A204.1 (cell line): ENCODE measurements at regions not wholly inside any gene's neighbourhood (a gene's known extent, or its start where the extent isn't known, plus 50 kb on each side); places are given as distances from the start of the nearest gene placed in this dataset.

ENCODE experiments used
- FAIRE-seq: peaks from 2 replicates; lab custom pipeline; 2012; peaks lifted over from hg19 to GRCh38; lab: Jason Lieb, UNC

DNA sequence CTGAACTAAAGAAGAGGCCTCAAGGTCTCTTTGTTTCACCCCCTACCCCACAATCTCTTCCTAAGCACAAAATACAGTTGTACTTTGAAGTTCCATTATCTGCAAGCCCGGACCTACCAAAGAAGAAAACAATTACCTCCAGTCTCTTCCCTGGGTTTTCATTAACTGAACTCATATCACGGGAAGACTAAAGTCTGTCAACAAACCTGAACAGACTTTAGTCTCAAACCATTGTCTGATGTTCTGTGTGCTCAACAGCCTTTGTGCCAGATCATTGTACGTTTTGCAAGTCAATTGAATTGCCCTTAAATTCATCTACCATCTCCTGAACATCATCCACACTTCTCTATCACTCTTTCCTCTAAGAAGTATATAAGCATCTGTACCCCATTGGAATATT is 1021.9 kb upstream of the CDH2 start:
- no peak for FAIRE-seq

DNA sequence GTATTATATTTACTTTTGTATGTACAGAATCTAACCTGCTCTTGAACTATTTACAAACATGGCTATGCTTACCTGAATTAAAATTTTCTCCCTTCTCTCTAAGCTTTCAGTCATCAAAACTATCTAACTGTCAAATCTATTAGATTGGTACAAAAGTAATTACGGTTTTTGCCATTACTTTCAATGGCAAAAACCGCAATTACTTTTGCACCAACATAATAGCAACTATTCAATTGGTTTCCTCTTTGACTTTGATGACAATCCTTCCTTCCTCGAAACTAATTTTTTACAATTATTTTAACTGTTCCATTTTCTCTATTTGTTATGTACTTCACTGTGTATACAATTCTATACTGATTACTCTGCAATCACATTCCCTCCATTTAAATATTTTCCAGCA is 1019.4 kb upstream of the CDH2 start:
- FAIRE-seq = no peak

DNA sequence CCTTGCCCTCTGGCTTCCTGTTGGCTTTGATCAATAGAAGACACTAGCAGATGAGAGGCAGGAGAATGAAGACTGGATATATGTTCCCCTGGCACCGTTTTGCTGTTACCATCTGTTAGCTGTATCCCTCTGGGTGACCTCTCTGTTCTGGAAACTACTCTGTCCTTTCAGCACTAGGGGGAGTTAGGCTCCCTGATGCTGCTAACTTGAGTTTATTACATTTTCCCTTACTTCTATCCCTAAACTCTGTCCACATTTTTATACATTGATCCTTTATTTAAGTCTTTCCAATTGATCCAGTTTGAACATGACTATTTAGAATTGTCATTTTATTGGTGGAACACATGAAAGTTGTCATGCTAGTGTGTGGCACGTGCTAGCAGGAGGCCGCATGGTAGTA is 1014.3 kb upstream of the CDH2 start:
- no peak for FAIRE-seq

DNA sequence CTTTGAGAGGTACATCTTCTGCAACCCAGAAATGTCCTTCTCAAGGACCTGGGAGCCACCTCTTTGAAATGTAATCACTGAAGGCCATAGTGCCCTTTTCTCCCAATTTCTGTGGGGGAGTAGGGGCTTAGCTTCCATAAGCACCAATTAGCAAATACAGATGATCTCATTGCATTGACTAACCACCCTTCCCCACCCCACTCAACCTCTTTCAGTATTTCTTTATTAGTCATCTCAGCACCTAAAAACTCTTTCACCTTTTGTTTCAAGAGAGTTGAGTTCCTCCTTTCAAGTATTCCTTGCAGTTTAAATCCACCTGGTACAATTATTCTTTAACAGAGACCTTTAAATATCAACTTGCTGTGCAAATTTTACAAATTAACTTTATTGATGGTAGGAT is 1011.8 kb upstream of the CDH2 start:
- no peak for FAIRE-seq

DNA sequence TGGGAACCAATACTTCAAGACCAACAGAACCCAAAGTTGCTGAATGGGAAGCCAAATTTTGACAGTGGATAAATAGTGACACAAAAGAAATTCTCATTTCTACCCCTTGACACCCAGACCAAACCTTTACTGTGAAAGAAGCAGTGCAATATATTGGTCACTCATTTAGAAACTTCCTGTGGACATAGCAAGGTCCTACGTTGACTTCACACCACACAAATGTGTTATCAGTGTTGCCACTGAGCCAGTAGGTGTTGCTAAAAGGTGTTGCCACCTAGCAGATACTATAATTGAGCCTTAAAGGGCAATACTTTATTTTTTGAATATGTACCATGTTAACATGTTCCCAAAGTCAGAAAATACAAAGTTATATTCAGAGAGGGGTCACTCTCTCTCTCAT is 1008.9 kb upstream of the CDH2 start:
- FAIRE-seq = no peak

DNA sequence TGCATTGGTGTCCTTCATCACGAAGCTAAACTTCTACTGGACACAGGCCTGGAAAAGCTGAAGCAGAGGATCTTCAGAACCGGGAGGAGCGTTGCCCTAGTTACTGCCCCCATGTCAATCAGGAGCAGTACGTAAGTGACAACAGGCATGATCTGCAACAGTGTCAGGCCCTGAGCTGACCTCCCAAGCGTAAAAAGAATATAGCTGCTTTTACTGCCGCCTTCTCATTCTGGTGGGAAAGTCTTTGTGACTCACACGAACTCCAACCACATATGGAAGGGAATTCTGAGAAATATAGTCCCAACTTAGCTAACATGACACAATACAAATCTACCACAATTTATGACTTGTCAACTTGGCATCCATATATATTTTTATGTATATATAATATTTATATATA is 1007.7 kb upstream of the CDH2 start:
- no peak for FAIRE-seq

DNA sequence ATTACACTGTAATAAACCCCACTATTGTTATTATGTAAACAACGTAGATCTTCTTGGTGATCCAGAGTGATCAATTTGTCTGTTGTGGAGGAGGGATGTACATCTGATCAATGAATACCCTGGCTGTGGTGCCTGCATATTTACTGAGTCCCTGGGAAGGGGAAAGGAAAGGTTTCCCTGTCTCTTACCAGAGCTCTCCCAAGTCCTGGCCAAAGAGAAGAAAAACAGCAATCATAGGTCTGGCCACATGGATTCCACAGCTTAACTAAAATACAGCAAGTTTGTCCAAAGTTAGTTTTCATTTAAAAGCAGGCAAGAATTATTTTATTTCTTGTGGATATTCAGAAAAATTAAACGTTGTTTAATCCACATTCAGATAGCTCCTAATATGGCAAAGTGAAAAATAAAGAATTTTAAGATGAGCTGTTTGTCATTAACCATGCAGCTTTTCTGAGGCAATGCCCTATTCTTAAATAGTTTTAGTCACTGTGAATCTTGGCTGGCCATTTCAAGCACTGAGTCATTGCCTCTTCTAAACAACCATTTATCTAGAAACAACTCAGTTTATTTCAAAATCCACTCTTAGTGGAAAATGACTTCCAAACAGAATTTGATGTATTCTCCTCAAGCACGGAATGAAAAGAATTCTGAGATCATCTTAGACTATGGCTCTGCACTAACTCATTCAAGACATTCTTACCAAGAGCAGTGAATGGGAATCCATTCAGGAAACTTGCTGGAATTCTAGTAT is 1004.4 kb upstream of the CDH2 start:
- FAIRE-seq = no peak

DNA sequence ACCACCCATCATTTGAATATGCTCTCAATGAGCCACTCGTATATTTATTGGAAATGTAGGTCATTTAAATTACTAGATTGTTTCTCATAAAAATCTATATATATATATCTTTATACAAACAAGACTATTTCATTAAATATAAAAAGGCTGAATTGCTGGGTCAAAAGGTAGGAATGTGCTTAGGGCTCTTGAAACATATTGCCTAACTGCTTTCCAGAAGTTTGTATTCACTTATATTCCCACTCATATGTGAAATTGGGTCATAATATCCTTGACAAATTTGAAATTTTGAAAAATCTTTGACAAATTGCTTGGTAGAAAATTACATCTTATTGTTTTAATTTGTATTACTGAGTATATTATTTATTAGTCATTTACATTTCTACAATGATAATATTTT is 999.8 kb upstream of the CDH2 start:
- FAIRE-seq = no peak

DNA sequence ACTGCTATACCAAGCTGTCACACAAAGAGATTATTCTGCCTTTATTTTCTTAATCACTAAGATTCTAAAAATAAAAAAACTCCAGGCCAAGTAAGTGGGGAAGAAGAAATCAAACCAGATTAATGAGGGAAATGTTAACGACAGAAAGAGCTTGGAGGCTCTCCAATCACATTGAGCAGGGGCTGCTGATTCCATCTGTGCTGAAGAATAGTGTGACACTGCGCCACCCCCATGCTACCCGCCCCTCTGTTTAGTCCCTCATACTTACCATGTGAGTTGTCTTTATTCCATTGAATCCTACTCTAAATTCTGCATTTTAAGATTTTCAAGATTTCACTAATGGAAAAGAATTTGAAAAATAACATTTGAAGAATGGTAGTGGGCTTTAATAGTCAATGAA is 998.0 kb upstream of the CDH2 start:
- FAIRE-seq = no peak

DNA sequence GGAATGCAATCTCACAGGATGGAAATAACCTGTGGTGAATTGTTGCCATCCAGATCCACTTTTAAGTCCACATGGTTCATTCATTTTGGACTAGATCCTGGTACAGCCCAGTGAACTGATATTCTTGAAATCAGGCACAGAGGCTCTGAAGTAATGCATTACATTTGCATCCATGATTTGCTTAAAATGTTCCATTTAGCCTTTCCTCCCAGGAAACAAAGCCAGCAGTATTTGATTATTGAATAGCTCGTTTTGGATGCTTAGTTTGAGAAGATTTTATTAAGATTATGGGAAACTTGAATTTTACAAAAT is 995.8 kb upstream of the CDH2 start:
- no peak for FAIRE-seq

DNA sequence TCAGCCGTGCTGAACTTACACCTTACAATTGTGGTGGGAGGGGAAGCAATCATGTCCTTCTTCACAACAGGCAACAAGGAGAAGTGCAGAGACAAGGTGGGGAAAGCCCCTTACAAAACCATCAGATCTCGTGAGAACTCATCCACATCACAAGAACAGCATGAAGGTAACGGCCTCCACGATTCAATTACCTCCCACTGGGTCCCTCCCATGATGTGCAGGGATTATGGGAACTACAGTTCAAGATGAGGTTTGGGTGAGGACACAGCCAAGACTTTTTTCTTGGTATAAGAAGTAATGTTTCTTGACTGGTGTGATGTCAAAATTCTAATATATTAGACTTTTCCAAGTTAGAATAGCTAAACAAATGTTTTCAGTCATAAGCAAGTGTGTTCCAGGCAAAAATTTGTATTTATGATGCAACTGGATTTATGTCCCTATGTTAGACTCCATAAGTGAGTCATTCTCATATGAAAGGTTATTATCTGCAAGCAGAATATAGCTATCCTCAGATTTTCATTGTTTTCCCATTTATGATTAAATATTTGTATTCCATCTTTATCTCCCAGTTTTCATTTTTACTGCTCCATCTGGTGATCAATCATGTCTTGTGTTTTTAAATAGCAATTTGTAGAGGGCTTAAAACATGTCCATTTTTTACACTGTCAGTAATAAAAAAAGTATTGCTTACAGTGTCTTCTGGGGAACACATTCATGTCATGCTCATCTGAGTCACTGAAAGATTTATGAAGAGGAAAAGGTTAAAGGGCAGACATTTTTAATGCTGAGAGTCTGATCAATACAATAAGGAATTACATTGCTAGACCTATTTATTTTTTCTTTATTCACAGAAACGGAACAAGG is 995.2 kb upstream of the CDH2 start:
- FAIRE-seq = no peak

DNA sequence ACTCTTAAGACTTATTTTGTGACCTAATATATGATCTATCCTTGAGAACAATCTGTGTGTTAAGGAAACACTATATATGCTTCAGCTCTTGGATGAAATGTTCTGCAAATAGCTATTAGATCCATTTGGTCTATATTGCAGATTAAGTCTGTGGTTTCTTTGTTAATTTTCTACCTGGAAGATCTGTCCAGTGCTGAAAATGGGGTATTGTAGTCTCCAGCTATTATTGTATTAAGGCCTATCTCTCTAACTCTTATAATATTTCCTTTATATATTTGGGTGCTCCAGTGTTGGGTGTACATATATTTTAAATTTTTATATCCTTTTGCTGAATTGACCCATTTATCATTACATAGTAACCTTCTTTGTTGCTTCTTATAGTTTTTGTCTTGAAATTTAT is 992.7 kb upstream of the CDH2 start:
- no peak for FAIRE-seq

DNA sequence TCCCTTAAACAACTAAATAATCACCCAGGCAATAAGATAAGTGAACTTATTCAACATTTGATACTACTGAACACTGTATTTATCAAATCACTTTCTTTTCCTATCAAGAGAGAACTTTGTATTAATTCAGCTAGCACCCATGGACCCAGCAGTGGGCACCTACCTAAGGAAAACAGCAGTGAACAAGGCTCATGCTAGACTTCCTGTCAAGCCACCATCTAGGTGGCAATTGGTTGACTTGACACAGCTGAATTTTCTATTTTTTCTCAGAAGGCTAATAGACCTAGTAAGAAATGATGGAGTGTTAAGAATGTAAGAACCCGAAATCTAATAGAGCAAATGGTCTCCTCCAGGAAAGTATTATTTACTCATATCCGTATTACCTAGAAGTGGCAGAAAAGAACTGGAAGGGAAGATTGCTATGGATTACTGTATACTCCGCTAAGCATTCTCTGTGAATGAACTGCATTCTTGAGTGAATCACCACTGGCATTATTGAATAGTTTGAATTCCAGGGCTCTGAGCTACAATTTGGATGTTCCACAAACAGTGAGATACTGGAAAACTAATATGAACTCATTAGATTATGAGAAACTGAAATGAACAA is 988.2 kb upstream of the CDH2 start:
- FAIRE-seq = no peak

DNA sequence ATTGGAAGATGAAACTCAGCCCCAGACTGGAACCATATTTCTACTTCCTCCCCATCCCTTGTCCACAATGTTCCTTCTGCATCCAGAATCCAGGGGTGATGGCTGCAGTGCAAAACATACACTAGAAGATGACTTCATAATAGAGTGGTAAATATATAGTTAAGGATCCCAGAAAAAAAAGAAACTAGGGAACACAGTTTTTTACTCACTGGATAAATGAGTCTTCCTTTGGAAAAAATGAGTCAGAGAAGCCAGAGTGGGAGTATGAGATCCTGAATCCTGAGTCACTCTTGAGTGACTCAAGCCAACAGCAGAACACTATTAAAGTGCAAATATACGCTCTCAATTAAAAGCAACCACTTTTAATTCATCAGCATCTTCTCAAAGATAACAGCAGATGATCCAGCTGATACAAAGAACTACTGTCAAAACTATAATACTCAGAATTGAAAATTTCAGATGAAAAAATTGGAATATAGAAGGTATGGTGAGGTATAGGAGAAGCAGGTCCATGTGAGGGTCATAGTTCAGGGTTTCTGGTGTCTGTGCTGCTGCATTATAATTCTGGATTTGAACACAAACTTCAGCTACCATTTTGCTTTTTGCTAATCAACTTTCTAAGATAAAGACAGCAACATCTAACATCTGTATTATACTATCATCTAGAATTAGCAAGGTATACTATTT is 987.2 kb upstream of the CDH2 start:
- FAIRE-seq = no peak

DNA sequence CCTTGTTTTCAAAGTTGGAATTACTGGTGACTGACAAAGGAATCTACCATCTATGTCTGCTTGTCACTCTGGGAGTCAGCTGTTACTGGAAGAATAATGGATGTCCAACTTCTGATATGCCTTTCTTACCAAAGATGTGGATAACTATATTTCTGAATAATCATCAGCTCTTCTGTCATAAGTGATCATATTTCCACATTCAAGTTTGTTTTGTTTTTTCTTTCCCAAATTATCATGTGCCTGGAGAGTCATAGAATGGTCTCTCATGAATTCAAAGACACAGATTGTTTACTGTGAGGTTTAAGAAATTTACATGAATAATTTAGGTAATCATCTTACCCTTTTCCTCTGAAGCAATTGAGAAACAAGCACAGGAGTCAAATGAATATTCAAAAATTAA is 986.7 kb upstream of the CDH2 start:
- no peak for FAIRE-seq

DNA sequence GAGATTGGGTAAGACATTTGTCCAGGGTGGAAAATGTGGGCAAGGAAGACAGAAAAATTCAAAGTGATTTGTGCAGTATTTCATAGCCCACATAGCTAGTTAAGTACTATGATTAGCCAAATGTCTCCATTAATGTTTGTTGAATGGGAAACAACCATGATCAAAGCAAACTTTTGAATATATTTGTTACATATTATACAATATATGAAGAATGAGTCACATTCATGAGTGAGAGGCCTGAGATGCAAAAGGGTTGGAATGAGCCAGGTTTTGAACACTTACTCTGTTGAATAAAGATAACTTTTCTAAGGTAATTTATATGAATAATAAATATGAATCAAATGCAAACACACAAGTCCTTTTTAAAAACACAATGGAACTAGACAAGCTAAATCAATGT is 984.5 kb upstream of the CDH2 start:
- FAIRE-seq = no peak

DNA sequence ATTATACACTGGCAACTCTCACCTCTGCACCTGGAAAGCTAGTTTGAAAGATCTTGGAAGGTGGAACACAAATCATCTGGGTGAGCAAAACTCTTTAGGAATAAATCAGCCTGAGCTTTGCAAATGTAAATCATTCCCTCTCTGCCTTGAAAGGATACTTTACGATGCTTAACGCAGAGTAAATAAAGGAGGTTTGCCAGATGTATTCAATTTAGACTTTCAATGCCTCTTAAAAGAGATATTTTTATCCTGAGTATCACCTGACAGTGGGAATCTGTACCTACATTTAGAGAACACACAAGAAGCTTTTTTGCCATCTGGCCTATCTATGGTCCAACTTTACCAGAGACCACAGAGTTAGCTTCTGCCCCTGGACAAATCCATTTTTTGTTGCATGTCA is 983.2 kb upstream of the CDH2 start:
- no peak for FAIRE-seq

DNA sequence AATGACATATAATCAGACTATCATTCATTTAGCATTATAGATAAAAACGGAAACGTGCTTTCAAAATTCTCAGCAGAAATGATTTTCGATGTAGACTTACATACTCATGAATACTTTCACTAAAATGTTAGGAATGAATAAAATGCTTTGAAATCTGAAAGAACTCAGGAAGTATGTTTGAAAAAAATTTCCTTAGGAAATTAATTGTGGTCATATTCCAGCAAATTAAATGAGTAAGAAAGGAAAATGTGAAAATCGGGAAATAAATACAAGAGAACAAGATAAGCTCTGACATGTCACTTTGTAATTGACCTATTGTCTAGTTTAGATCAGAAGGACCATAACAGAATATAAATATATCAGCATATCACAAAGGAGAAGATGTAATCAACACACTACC is 981.0 kb upstream of the CDH2 start:
- no peak for FAIRE-seq

DNA sequence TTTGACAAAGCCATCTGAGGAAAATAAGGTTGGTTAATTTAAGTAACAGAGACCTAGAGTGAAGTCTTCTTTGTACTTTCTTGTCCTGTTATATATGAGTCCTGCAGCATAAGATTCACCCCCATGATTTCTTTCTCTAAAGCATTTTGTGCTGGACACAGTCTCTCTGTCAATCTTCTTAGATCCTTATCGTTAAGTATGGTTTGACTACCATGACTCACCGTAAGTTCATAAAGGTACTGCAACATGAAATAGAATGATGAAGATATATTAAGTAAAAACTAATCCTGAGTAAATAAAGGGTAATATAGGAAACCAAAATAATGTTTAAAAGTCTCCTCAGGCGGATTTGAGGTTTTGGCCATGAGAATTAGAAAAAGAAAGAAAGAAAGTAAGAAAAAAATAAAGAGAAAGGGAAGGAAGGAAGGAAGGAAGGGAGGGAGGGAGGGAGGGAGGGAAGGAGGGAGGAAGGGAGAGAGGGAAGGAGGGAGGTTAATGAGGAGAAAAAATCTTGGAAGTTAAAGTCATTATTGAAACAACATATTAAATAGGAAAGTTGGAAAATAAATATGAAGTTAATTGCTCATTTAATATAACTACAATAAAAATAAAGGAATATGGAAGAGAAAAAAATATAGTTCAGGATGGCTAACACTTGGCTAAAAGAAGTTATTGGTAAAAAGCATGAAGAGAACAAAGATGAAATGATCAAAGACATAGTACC is 980.3 kb upstream of the CDH2 start:
- FAIRE-seq = no peak

DNA sequence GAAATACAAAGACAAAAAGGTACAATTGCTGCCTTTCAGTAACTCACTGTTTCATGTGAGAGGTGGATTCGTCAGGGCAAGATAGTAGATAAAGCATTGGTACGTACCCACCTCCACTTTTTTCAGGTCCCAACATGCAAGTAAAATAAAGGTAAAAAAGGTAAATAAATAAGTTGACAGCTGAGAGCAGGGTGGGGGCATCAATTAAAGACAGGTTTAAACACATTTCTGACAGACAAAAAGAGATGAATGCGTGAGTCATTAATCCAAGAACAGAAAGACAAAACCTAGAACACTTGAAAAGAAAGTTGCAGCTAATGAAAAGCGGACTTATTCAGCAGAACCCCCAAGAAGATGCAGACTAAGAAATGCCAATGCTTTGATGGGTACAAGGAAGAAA is 979.6 kb upstream of the CDH2 start:
- no peak for FAIRE-seq

DNA sequence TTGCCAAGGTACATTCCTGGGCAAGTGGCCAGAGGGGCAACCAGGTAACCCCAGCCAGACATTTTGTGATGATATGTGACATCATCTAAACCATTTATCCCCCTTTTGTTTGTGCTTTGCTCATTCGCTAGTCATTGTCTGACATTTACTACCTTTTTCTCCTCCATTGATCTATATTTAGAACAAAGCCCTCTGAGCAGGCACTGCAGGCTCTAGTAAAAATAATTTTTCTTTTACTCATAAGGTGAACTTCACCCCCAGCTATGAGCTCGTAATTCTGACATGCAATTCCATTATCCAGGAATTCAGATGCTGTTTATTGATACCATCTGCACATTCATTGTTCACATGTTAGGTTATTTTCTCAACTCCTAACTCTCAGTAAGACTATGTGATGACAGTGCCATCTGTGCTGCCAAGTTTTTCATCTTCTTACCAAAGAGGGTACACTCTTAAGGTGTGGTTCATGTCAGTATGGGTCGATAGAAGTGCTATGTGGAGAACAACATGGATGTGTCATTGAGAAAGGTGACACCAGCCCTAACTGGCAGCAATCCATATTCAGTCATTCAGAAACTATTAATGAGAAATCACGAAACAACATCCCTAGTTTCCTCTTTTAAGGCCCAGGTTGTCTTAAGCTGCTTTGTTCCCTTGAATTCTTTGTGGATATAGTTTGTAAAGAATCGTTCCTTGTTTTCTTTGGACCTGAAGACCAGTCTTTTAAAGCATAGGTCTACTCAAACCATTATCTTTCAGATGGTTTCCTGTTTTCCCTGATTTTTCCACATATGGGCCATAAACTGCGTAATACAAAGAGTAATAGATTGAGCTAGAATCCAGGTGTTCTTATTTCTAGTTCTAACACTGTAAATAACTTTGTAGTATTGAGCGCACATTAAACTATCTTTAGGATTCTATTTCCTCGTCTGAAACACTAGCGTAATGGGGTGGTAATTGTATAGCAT is 978.1 kb upstream of the CDH2 start:
- FAIRE-seq = no peak
